ENCODE measurements at regions not wholly inside any gene's neighbourhood (a gene's known extent, or its start where the extent isn't known, plus 50 kb on each side); places are given as distances from the start of the nearest gene placed in this dataset.

GRCh38 chr12:103244596-103244995 lies 251.2 kb downstream of the C12orf42 start:
- intact Hi-C loops (cut with DNase I; ENCODE audit: low total_unique reads), result no loop called here
- H3K9me3 ChIP-seq, result no peaks in the 10 kb centered on the region
- TF ChIP-seq CTCF (IDR thresholded peaks at IDR 0.05) (no peak), POLR2AphosphoS5 (IDR thresholded peaks at IDR 0.05) (no peak), EP300 (IDR thresholded peaks at IDR 0.05) (no peak), POLR2A (IDR thresholded peaks at IDR 0.05) (no peak)
- no peak for DNase-seq
- no peak overlapping the region for H3K27ac ChIP-seq
- H3K4me3 ChIP-seq, result no peak overlapping the region
- H3K4me1 ChIP-seq, result peaks cover 0 to 4% (median 0%) of the 10 kb centered on the region in 4 donors
- no peaks in the 10 kb centered on the region for H3K36me3 ChIP-seq
- H3K27me3 ChIP-seq, result no peaks in the 10 kb centered on the region

GRCh38 chr12:103247531-103247930 lies 248.2 kb downstream of the C12orf42 start:
- Histone ChIP-seq H3K36me3 (no peaks in the 10 kb centered on the region), H3K4me3 (no peak overlapping the region), H3K4me1 (peaks cover 0 to 4% (median 0%) of the 10 kb centered on the region in 4 donors), H3K27me3 (no peaks in the 10 kb centered on the region), H3K27ac (no peak overlapping the region), H3K9me3 (no peaks in the 10 kb centered on the region)
- TF ChIP-seq POLR2A (IDR thresholded peaks at IDR 0.05) (no peak), CTCF (IDR thresholded peaks at IDR 0.05) (no peak), EP300 (IDR thresholded peaks at IDR 0.05) (no peak), POLR2AphosphoS5 (IDR thresholded peaks at IDR 0.05) (no peak)
- intact Hi-C loops (cut with DNase I; ENCODE audit: low total_unique reads), result no loop called here
- no peak for DNase-seq

GRCh38 chr12:103249607-103250006 lies 246.2 kb downstream of the C12orf42 start:
- TF ChIP-seq CTCF (IDR thresholded peaks at IDR 0.05), result no peak
- peak in 1 of 3 donors; percentile 74 for TF ChIP-seq POLR2AphosphoS5 (IDR thresholded peaks at IDR 0.05)
- WGBS, 5 donors, result 24 to 62% (median 40%) methylated on average over 3 of the region's 3 CpGs
- peak overlapping the region in 3 of 5 donors; percentile 28 to 59 (median 59) for H3K27ac ChIP-seq
- H3K9me3 ChIP-seq, result peaks cover 0 to 8% (median 0%) of the 10 kb centered on the region in 4 donors
- no peaks in the 10 kb centered on the region for H3K36me3 ChIP-seq
- intact Hi-C loops (cut with DNase I; ENCODE audit: low total_unique reads), result no loop called here
- H3K4me1 ChIP-seq, result peaks cover 0 to 4% (median 0%) of the 10 kb centered on the region in 4 donors
- H3K4me3 ChIP-seq, result no peak overlapping the region
- H3K27me3 ChIP-seq, result no peaks in the 10 kb centered on the region
- peak in 1 of 2 donors; percentile 77 for DNase-seq

- Histone ChIP-seq H3K36me3 (no peaks in the 10 kb centered on the region), H3K27ac (peak overlapping the region in 2 of 5 donors; percentile 6 to 48), H3K4me3 (no peak overlapping the region), H3K9me3 (peaks cover 0 to 8% (median 0%) of the 10 kb centered on the region in 4 donors), H3K4me1 (peaks cover 0 to 4% (median 0%) of the 10 kb centered on the region in 4 donors), H3K27me3 (no peaks in the 10 kb centered on the region)
- intact Hi-C loops (cut with DNase I; ENCODE audit: low total_unique reads), result no loop called here
- 65 to 86% (median 76%) methylated on average over 1 of the region's 1 CpG for WGBS, 5 donors
- DNase-seq, result no peak
- no peak for TF ChIP-seq POLR2AphosphoS5 (IDR thresholded peaks at IDR 0.05)
- no peak for TF ChIP-seq EP300 (IDR thresholded peaks at IDR 0.05)
- TF ChIP-seq CTCF (IDR thresholded peaks at IDR 0.05), result no peak
- no peak for TF ChIP-seq POLR2A (IDR thresholded peaks at IDR 0.05)
Measured at GRCh38 chr12:103250487-103250886, 245.3 kb downstream of the C12orf42 start.

Data from stomach (tissue), 8 donors.